Activated CD4-positive, alpha-beta T cell treated with anti-CD3 and anti-CD28 coated beads, Interleukin-2, Interleukin-6, amounts not matched to agents 100 ng/mL and 50 ng/mL, durations not matched to agents 16 hours and 8 hours (primary cell): ENCODE measurements at regions not wholly inside any gene's neighbourhood (a gene's known extent, or its start where the extent isn't known, plus 50 kb on each side); places are given as distances from the start of the nearest gene placed in this dataset.

ENCODE experiments used
- DNase-seq: peaks from one replicate; pipeline ENCODE4 v3.0.0-alpha.2; 2020

- peak; percentile 52 for DNase-seq
Measured at GRCh38 chr5:122723606-122724352, 51.1 kb upstream of the SNX2 start.
